HPDE6-E6E7 (cell line): ENCODE measurements at regions not wholly inside any gene's neighbourhood (a gene's known extent, or its start where the extent isn't known, plus 50 kb on each side); places are given as distances from the start of the nearest gene placed in this dataset.
"Not testable (repeated sequence)": the region's sequence is repeated elsewhere in the genome, so short reads cannot be mapped to it uniquely, and the experiment has no call there.

ENCODE experiments used
- DNase-seq: peaks from one replicate; pipeline ENCODE4 v3.0.0; 2011; ENCODE audit warnings: missing footprints; ENCODE audit errors: extremely low spot score

- no peak for DNase-seq
Measured at GRCh38 chr1:70554341-70554740, 143.3 kb downstream of the CTH start.

DNA sequence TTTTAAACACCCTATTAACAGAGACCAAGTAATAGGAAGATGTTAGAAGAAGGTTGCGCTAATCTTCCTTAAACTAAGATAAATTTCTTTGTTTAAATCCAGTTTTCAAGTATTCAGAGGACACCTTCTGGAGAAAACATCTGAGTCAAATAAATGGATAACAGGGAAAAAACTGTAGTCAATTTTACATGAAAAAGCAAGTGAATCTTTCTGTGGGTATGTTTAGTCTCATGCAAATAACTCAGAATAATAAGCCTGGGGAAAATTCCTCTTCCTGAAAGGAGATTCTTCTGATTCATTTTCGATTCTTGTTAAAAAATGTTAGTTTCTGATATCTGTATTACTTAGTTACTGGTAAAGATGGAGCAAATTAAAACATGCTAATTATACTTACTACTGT is 145.5 kb downstream of the CTH start:
- no peak for DNase-seq

- DNase-seq = no peak
Measured at GRCh38 chr1:70567167-70567566, 156.1 kb downstream of the CTH start.

GRCh38 chr1:70571191-70571590 is 160.1 kb downstream of the CTH start:
- no peak for DNase-seq

DNA sequence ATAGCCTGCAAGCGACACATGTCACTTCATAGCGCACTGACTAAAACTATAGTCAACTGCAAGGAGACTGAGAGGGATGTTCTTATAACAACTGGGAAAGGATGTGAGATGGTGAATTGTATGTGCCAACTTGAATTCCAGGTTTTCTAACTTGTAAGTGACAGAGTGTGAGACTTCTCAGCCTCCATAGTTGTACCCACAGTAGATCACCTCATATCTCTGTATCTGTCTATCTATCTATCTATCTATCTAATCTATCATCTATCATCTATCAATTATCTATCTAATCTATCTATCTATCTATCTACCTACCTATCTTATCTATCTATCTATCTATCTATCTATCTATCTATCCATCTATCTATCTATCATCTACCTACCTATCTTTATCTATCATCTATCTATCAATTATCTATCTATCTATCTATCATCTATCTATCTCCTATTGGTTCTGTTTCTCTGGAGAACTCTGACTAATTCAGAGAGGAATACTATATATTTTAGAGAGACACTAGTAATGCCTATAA is 162.3 kb downstream of the CTH start:
- DNase-seq = no peak

GRCh38 chr1:70581661-70582060 is 170.6 kb downstream of the CTH start:
- DNase-seq = no peak

DNA sequence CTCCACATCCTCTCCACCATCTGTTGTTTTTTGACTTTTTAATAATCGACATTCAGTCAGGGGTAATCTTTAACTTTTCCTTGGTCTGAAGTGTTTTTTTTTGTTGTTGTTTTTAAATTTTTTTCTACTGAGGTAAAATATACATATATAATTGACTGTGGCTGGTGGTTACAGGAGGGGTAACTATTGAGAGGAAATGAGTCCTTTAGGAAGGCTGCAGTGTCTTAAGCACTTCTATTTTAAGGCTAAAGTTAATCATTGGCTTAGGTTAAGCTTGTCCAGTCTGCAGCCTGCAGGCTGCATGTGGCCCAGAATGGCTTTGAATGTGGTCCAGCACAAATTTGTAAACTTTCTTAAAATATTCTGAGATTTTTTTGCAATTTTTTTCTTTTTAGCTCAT is 172.5 kb downstream of the CTH start:
- no peak for DNase-seq

GRCh38 chr1:70586046-70586445 is 175.0 kb downstream of the CTH start:
- DNase-seq = no peak

DNA sequence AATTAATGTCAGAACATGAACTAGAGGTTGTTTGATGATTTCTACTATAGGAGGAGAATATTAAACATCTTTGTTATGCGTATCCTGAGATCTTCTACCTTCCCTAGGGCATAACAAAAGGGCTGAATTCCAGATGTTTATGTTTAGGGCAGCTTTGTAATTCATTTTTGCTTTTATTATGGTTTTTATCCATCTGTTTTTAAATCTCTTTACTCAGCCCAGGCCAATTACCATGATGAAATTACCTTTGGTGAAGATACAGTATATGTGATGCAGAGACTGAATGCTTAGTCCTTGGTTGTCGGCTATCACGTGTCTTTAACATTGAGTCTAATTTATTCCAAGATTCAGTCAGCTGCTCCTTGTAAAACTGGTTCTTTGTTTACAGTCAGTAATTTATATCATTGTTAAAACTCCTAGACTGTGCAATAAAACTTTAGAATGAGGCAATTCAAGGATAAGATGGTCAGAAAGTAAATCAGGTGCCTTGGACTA is 176.9 kb downstream of the CTH start:
- DNase-seq = no peak

DNA sequence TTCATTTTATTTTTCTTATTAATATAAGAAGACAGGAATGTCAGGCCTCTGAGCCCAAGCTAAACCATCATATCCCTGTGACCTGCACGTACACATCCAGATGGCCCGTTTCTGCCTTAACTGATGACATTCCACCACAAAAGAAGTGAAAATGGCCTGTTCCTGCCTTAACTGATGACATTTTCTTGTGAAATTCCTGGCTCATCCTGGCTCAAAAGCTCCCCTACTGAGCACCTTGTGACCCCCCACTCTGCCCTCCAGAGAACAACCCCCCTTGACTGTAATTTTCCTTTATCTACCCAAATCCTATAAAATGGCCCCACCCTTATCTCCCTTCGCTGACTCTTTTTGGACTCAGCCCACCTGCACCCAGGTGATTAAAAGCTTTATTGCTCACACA is 182.5 kb downstream of the CTH start:
- DNase-seq = not testable (repeated sequence)

DNA sequence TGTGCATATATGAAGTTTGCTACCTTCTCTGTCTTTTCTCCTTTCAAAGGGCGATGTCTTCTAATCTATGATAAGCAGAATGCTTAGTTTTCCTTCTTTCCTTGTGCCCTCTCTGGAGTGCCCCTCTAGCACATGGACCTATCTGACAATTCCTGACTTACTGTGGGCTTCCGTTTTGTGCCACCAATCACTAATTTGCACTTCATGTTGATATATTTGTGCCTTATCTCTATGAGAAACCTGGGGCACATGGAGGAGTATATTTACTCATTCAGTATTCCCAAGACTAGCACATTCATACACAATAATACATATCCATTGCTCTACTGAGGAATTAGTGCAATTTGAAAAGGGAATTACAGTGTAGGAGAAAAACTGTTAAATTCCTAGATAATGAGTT is 197.7 kb downstream of the CTH start:
- no peak for DNase-seq

DNA sequence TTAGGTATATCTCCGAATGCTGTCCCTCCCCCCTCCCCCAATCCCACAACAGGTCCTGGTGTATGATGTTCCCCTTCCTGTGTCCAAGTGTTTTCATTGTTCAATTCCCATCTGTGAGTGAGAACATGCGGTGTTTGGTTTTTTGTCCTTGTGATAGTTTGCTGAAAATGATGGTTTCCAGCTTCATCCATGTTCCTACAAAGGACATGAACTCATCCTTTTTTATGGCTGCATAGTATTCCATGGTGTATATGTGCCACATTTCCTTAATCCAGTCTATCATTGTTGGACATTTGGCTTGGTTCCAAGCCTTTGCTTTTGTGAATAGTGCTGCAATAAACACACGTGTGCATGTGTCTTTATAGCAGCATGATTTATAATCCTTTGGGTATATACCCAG is 199.1 kb downstream of the CTH start:
- not testable (repeated sequence) for DNase-seq

DNA sequence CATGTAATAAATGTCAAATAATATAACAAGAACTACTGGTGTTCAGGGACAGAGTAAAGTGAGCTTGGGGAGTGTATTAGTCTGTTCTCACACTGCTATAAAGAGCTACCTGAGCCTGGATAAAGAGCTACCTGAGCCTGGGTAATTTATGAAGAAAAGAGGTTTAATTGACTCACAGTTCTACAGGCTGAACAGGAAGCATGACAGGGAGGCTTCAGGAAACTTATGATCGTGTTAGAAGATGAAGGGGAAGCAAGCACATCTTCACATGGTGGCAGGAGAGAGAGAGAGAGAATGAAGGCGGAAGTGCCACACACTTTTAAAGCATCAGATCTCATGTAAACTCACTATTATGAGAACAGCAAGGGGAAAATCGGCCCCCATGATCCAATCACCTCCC is 205.9 kb downstream of the CTH start:
- no peak for DNase-seq

- DNase-seq = no peak
Measured at GRCh38 chr1:70617728-70618127, 206.7 kb downstream of the CTH start.

- DNase-seq = no peak
Measured at GRCh38 chr1:70627910-70628309, 216.8 kb downstream of the CTH start.

DNA sequence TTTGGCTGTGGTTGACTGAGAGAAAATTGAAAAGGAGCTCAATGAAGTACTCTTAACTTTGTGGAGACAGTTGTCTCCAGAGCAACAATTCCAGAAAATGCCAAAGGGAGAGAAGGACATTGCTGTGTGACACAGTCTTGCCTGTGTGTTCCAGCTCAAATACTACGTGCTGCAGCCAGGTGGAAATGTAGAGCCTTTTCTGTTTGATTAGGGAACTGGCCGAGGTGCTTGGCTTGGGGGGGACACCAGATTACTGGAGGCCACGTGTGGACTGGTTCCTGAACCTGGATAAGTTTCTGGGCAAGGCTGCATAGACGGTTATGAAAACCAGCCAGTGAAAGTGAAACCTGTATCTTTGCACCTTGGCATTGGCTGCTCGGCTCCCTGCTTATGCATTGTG is 217.9 kb downstream of the CTH start:
- DNase-seq = no peak

GRCh38 chr1:70633004-70633403 is 221.9 kb downstream of the CTH start:
- no peak for DNase-seq

GRCh38 chr1:70635868-70636267 is 224.8 kb downstream of the CTH start:
- DNase-seq = no peak

GRCh38 chr1:70641868-70642267 is 230.8 kb downstream of the CTH start:
- no peak for DNase-seq

GRCh38 chr1:70656361-70656760 is 245.3 kb downstream of the CTH start:
- DNase-seq = no peak

GRCh38 chr1:70659891-70660290 is 248.8 kb downstream of the CTH start:
- no peak for DNase-seq

DNA sequence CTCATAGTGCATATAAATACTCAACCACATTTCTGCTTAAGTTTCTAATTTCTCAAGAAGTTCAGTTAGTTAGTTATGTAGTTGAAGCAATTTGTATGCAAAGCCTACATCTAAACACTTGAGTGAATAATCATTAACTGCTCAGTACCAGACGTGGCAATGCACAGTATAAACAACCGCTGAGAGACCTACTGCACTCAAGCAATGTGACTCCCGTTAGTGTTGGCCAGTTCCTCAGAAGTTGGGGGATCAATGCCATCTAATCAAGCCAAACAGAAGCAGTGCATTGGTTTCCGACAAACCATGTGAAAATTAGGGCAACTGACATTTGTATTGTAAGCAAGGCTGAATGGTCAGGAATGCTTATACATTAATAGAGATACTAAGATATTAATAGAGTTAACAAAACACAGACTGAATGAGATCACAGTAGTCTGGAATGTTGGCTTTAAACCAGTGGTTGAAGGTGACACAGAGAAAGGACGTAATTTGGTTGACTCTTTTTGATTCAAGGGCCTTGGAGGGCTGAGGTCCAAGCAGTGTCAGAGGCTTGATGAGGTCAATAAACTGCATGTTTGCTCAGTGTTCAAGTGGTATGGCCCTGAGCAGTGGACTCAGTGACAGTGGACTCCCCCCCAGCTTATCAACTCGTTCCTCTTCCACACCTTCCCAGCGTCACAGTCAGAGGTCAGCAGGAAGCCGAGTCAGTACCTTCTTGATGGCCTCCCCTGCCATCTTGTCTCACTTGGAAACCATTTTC is 255.5 kb downstream of the CTH start:
- DNase-seq = no peak

DNA sequence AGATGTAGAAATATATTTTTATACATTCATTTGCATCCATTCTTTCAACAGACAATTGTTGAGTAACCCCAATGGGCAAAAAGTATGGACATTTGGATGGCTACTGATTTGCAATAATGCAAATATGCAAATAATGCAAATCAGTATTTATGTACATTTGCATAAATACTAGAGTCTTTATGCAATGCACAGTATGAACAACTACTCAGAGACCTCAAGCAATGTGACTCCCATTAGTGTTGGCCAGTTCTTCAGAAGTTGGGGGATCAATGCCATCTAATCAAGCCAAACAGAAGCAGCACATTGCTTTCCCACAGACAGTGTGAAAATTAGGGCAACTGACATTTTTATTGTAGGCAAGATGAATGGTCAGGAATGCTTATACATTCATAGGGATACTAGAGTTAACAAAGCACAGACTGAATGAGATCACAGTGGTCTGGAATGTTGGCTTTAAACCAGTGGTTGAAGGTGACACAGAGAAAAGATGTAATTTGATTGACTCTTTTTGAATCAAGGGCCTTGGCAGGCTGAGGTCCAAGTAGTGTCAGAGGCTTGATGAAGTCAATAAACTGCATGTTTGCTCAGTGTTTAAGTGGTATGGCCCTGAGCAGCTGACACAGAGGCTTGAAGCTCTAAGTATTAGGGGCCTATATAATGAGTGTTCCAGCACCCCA is 256.6 kb downstream of the CTH start:
- no peak for DNase-seq
